ENCODE measurements at regions not wholly inside any gene's neighbourhood (a gene's known extent, or its start where the extent isn't known, plus 50 kb on each side); places are given as distances from the start of the nearest gene placed in this dataset.

DNA sequence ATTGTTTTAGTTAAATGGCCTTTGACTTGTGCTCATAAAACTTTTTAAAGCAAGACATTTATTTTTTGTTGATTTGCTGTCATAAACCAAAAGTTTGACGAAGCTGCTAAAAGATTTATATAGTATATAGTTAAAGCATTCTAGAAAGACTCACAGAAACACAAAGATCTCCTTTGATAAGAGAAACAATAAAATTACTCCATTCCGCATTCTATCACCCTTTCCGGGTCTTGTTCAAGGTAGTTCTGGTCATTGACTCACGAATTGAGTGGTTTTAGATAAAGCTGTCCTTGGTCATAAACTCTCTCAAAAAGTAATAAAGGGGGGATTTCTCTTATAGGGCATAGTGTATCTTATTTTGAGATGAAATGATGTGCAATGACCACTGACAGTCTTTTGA lies 1010.5 kb upstream of the NCAM2 start:
- ATAC-seq = no peak
- Histone ChIP-seq H3K9me3 (ENCODE audit: control insufficient read depth, insufficient read depth, low read depth, low read length) (no peaks in the 10 kb centered on the region), H3K27me3 (ENCODE audit: control insufficient read depth, insufficient read depth, low read length) (no peaks in the 10 kb centered on the region), H3K4me1 (ENCODE audit: control insufficient read depth, insufficient read depth, low read length) (no peaks in the 10 kb centered on the region), H3K4me3 (ENCODE audit: low read depth in 2 of 2, low read length in 2 of 2) (no peak overlapping the region), H3K36me3 (ENCODE audit: control insufficient read depth, insufficient read depth, low read length) (no peaks in the 10 kb centered on the region), H3K27ac (ENCODE audit: low read length) (no peak overlapping the region)
- POLR2A ChIA-PET = no interaction called here
- intact Hi-C loops (cut with micrococcal nuclease; ENCODE audit: unreplicated experiment) (no loop called here), in situ Hi-C loops (cut with HindIII; ENCODE audit: low pct_unique_long_range_greater_than_20kb, low sequenced_read_pairs) (no loop called here)
- TF ChIP-seq, protein P1, sequence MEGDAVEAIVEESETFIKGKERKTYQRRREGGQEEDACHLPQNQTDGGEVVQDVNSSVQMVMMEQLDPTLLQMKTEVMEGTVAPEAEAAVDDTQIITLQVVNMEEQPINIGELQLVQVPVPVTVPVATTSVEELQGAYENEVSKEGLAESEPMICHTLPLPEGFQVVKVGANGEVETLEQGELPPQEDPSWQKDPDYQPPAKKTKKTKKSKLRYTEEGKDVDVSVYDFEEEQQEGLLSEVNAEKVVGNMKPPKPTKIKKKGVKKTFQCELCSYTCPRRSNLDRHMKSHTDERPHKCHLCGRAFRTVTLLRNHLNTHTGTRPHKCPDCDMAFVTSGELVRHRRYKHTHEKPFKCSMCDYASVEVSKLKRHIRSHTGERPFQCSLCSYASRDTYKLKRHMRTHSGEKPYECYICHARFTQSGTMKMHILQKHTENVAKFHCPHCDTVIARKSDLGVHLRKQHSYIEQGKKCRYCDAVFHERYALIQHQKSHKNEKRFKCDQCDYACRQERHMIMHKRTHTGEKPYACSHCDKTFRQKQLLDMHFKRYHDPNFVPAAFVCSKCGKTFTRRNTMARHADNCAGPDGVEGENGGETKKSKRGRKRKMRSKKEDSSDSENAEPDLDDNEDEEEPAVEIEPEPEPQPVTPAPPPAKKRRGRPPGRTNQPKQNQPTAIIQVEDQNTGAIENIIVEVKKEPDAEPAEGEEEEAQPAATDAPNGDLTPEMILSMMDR (IDR thresholded peaks at IDR 0.05) = no peak
- no peak for TF ChIP-seq SIN3A (IDR thresholded peaks at IDR 0.05; ENCODE audit: borderline replicate concordance, insufficient read depth, low read depth, low read length)
- TF ChIP-seq, protein P2, sequence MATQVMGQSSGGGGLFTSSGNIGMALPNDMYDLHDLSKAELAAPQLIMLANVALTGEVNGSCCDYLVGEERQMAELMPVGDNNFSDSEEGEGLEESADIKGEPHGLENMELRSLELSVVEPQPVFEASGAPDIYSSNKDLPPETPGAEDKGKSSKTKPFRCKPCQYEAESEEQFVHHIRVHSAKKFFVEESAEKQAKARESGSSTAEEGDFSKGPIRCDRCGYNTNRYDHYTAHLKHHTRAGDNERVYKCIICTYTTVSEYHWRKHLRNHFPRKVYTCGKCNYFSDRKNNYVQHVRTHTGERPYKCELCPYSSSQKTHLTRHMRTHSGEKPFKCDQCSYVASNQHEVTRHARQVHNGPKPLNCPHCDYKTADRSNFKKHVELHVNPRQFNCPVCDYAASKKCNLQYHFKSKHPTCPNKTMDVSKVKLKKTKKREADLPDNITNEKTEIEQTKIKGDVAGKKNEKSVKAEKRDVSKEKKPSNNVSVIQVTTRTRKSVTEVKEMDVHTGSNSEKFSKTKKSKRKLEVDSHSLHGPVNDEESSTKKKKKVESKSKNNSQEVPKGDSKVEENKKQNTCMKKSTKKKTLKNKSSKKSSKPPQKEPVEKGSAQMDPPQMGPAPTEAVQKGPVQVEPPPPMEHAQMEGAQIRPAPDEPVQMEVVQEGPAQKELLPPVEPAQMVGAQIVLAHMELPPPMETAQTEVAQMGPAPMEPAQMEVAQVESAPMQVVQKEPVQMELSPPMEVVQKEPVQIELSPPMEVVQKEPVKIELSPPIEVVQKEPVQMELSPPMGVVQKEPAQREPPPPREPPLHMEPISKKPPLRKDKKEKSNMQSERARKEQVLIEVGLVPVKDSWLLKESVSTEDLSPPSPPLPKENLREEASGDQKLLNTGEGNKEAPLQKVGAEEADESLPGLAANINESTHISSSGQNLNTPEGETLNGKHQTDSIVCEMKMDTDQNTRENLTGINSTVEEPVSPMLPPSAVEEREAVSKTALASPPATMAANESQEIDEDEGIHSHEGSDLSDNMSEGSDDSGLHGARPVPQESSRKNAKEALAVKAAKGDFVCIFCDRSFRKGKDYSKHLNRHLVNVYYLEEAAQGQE (IDR thresholded peaks at IDR 0.05; ENCODE audit: insufficient read depth in 1 of 2, low read depth in 2 of 2, low read length in 1 of 2) = no peak
- TF ChIP-seq POLR2AphosphoS5 (IDR thresholded peaks at IDR 0.05; ENCODE audit: low read depth, low read length) = no peak
- no peak for TF ChIP-seq TCF7L2 (IDR thresholded peaks at IDR 0.05; ENCODE audit: low read depth, low read length)
- no TSS peak for BruUV-seq (replicated peaks)
- no peak for DNase-seq (ENCODE audit: low read depth, low spot score)
- CTCF ChIA-PET = no interaction called here

DNA sequence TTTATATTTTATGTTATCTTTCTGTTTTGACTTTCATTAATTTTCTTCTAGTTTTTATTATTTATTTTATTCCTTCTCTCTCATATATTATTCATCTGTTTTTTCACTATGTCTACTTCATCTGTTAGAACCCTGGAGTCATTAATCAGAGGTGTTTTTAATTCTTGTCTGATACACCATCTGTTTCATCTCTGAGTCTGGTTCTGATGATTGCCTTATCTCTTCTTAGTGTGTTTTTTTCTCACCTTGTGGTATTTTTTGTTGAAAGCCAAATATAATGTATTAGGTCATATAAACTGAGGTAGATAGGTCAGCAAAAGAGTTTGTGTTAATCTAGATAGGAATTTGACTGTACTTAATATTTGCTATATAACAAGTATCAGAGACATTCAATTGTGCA lies 1005.7 kb upstream of the NCAM2 start:
- no peaks in the 10 kb centered on the region for H3K36me3 ChIP-seq (ENCODE audit: control insufficient read depth, insufficient read depth, low read length)
- no peaks in the 10 kb centered on the region for H3K4me1 ChIP-seq (ENCODE audit: control insufficient read depth, insufficient read depth, low read length)
- H3K27ac ChIP-seq (ENCODE audit: low read length) = no peak overlapping the region
- no peaks in the 10 kb centered on the region for H3K9me3 ChIP-seq (ENCODE audit: control insufficient read depth, insufficient read depth, low read depth, low read length)
- H3K27me3 ChIP-seq (ENCODE audit: control insufficient read depth, insufficient read depth, low read length) = no peaks in the 10 kb centered on the region
- BruUV-seq (replicated peaks) = no TSS peak
- intact Hi-C loops (cut with micrococcal nuclease; ENCODE audit: unreplicated experiment) = no loop called here
- ChIA-PET POLR2A (no interaction called here), CTCF (no interaction called here)
- TF ChIP-seq, protein P1 (IDR thresholded peaks at IDR 0.05) = no peak
- TF ChIP-seq, protein P2 (IDR thresholded peaks at IDR 0.05; ENCODE audit: insufficient read depth in 1 of 2, low read depth in 2 of 2, low read length in 1 of 2) = no peak
- TF ChIP-seq SIN3A (IDR thresholded peaks at IDR 0.05; ENCODE audit: borderline replicate concordance, insufficient read depth, low read depth, low read length) (no peak), TCF7L2 (IDR thresholded peaks at IDR 0.05; ENCODE audit: low read depth, low read length) (no peak), POLR2AphosphoS5 (IDR thresholded peaks at IDR 0.05; ENCODE audit: low read depth, low read length) (no peak)
- no peak for ATAC-seq
- DNase-seq (ENCODE audit: low read depth, low spot score) = no peak
- no peak overlapping the region for H3K4me3 ChIP-seq (ENCODE audit: low read depth in 2 of 2, low read length in 2 of 2)
- in situ Hi-C loops (cut with HindIII; ENCODE audit: low pct_unique_long_range_greater_than_20kb, low sequenced_read_pairs) = no loop called here
